A549 (cell line): ENCODE measurements at regions not wholly inside any gene's neighbourhood (a gene's known extent, or its start where the extent isn't known, plus 50 kb on each side); places are given as distances from the start of the nearest gene placed in this dataset.
"Not testable (repeated sequence)": the region's sequence is repeated elsewhere in the genome, so short reads cannot be mapped to it uniquely, and the experiment has no call there.

Source experiments
- ATAC-seq, 2 experiments: fragments of 200-7000 bp in 1 of 2; fragments of >200 bp in 1 of 2; cut with Nextera tagmentation in 1 of 2; cut with Tn5 transposase in 1 of 2; 3 replicates each; pipeline versions ENCODE4 v1.8.0 to v1.9.1; 2018 to 2020; ENCODE audit warnings: mild to moderate bottlenecking in 1 of 2, moderate library complexity in 1 of 2
- CTCF ChIA-PET: fragments of 300-600 bp; sonication (Branson Sonifier 250); formaldehyde crosslinking; extraction: SDS; loops from one replicate; lab custom pipeline; 2021; ENCODE audit warnings: antibody characterized with exemption, inconsistent platforms; lab: Yijun Ruan, JAX
- POLR2A ChIA-PET: fragments of 350-600 bp; formaldehyde crosslinking; extraction: SDS; loops from one replicate; lab custom pipeline; 2021; ENCODE audit warnings: antibody characterized with exemption, inconsistent platforms; lab: Yijun Ruan, JAX
- DNase-seq, 2 experiments: peaks; one replicate each; pipeline versions ENCODE4 v3.0.0 to v3.0.0-alpha.2; 2011 to 2016; ENCODE audit warnings: low read depth in 1 of 2, low spot score in 1 of 2
- FAIRE-seq: peaks from 2 replicates; lab custom pipeline; 2011; peaks lifted over from hg19 to GRCh38; lab: Jason Lieb, UNC
- H3K27ac ChIP-seq, 2 experiments: fragments of >200 bp; sonication (Bioruptor Twin); formaldehyde crosslinking; 3 replicates each; pipeline ENCODE4 v1.5.1; 2016 to 2017
- H3K4me1 ChIP-seq: fragments of >200 bp; sonication (Bioruptor Twin); formaldehyde crosslinking; 3 replicates; pipeline ENCODE4 v1.6.1; 2016
- H3K4me2 ChIP-seq: fragments of >200 bp; sonication (Bioruptor Twin); formaldehyde crosslinking; 3 replicates; pipeline ENCODE4 v1.6.1; 2016
- H3K4me3 ChIP-seq: fragments of >200 bp; sonication (Bioruptor Twin); formaldehyde crosslinking; 3 replicates; pipeline ENCODE4 v1.5.1; 2016
- H3K9me3 ChIP-seq: fragments of >200 bp; sonication (Bioruptor Twin); formaldehyde crosslinking; 3 replicates; pipeline ENCODE4 v1.6.1; 2016
- BHLHE40 ChIP-seq: IDR thresholded peaks from 2 replicates; pipeline ENCODE4 v1.6.1; 2012; ENCODE audit warnings: low read depth, low read length, inconsistent platforms
- CEBPB ChIP-seq, 2 experiments: fragments of >200 bp in 1 of 2; sonication (Bioruptor Twin) in 1 of 2; formaldehyde crosslinking in 1 of 2; IDR thresholded peaks; 2 replicates each; pipeline ENCODE4 v1.6.1; 2012 to 2016
- CHD4 ChIP-seq: fragments of 200-600 bp; sonication (generic); IDR thresholded peaks from 2 replicates; pipeline ENCODE4 v1.6.1; 2016; ENCODE audit warnings: antibody characterized with exemption, mild to moderate bottlenecking, borderline replicate concordance
- EHMT2 ChIP-seq: fragments of 200-600 bp; sonication (generic); IDR thresholded peaks from 2 replicates; pipeline ENCODE4 v1.6.1; 2016; ENCODE audit warnings: antibody characterized with exemption, low read depth, mild to moderate bottlenecking, moderate library complexity
- ESRRA ChIP-seq: fragments of 150-350 bp; IDR thresholded peaks from 2 replicates; pipeline ENCODE4 v1.6.1; 2014; ENCODE audit warnings: mild to moderate bottlenecking, low read length, borderline replicate concordance
- HDAC2 ChIP-seq: fragments of 200-600 bp; sonication (generic); IDR thresholded peaks from 2 replicates; pipeline ENCODE4 v1.6.1; 2016
- HOXB5 ChIP-seq: fragments of 250-450 bp; sonication (Bioruptor Pico); IDR thresholded peaks from 2 replicates; pipeline ENCODE4 v1.5.0; 2020; ENCODE audit warnings: mild to moderate bottlenecking, moderate library complexity
- JUN ChIP-seq, 2 experiments: fragments of >200 bp; sonication (Bioruptor Twin); formaldehyde crosslinking; IDR thresholded peaks; 2 replicates in 1 of 2; 3 replicates in 1 of 2; pipeline ENCODE4 v1.6.1; 2016 to 2017
- JUNB ChIP-seq: fragments of >200 bp; sonication (Bioruptor Twin); formaldehyde crosslinking; IDR thresholded peaks from 2 replicates; pipeline ENCODE4 v1.6.1; 2016
- MYC ChIP-seq: IDR thresholded peaks from 2 replicates; pipeline ENCODE4 v1.6.1; 2012; ENCODE audit warnings: mild to moderate bottlenecking, inconsistent platforms, low read length, improper control_type of control experiment, borderline replicate concordance
- NPAS2 ChIP-seq: fragments of 250-450 bp; sonication (Bioruptor Pico); IDR thresholded peaks from 2 replicates; pipeline ENCODE4 v1.8.0; 2022; ENCODE audit warnings: mild to moderate bottlenecking, moderate library complexity, borderline replicate concordance
- PHF8 ChIP-seq: fragments of 200-600 bp; sonication (generic); IDR thresholded peaks from 2 replicates; pipeline ENCODE4 v1.6.1; 2016; ENCODE audit warnings: low read depth, mild to moderate bottlenecking, antibody characterized with exemption, moderate library complexity, borderline replicate concordance
- POLR2A ChIP-seq: IDR thresholded peaks from 2 replicates; pipeline ENCODE4 v1.6.1; 2012; ENCODE audit warnings: mild to moderate bottlenecking, low read length
- POLR2AphosphoS2 ChIP-seq: conservative IDR thresholded peaks from 2 replicates; pipeline ENCODE4 v1.6.1; 2012; ENCODE audit warnings: low read length, improper control_type of control experiment, inconsistent platforms
- RCOR1 ChIP-seq: fragments of 150-350 bp; IDR thresholded peaks from 2 replicates; pipeline ENCODE4 v1.6.1; 2014; ENCODE audit warnings: antibody characterized with exemption, low read length, low read depth
- SMC3 ChIP-seq: fragments of >200 bp; sonication (Bioruptor Twin); formaldehyde crosslinking; IDR thresholded peaks from 3 replicates; pipeline ENCODE4 v1.6.1; 2018; ENCODE audit warnings: inconsistent platforms
- SREBF2 ChIP-seq: fragments of 450-650 bp; IDR thresholded peaks from 2 replicates; pipeline ENCODE4 v1.6.1; 2014; ENCODE audit warnings: mild to moderate bottlenecking, moderate library complexity
- ZNF302 ChIP-seq: fragments of 250-450 bp; sonication (Bioruptor Pico); IDR thresholded peaks from 2 replicates; pipeline ENCODE4 v1.9.0; 2021; ENCODE audit warnings: inconsistent platforms, mild to moderate bottlenecking, moderate library complexity
- ZSCAN20 ChIP-seq: fragments of 250-450 bp; sonication (Bioruptor Pico); IDR thresholded peaks from 2 replicates; pipeline ENCODE4 v1.8.0; 2022; ENCODE audit warnings: mild to moderate bottlenecking, moderate library complexity
- WGBS: methylation state at CpG from one replicate; pipeline ENCODE4 v1.1.6; 2017; ENCODE audit errors: missing lambda C conversion rate; 5-methylcytosine and 5-hydroxymethylcytosine counted together

- H3K4me2 ChIP-seq, DNase-seq, ATAC-seq, H3K4me3 ChIP-seq, H3K4me1 ChIP-seq, FAIRE-seq, POLR2A ChIA-PET, H3K9me3 ChIP-seq: not testable (repeated sequence)
- H3K27ac ChIP-seq: peak overlapping the region in 1 of 2 experiments; percentile 36; a peak in 1 of 6 replicates
- WGBS: 93% methylated on average over 6 of the region's 6 CpGs
- CTCF ChIA-PET: interaction anchor here (1.8 kb wide), 1 partner anchor 218 kb away, joined by 3 read pairs; no protein-coding TSS in a partner anchor
These were observed 127.9 kb upstream of the ZNF217 start for GRCh38 chr20:53721445-53721963.

DNA sequence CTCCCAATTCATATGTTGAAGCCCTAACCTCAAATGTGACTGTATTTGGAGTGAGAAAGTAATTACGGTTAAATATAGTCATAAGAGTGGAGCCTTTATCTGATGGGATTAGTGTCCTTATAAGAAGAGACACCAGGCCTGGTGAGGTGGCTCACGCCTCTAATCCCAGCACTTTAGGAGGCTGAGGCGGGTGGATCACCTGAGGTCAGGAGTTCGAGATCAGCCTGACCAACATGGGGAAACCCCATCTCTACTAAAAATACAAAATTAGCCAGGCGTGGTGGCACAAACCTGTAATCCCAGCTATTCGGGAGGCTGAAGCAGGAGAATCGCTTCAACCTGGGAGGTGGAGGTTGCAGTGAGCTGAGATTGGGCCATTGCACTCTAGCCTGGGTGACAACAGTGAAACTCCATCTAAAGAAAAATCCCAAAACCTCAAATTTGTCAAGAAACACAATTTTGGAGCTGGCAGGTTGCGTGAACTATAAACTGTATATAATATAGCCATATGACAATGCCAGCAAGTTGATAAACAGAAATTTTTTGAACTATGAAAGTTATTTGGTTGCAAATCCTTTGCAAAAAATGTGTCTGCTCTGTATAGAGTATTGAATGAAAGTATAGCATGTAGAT is 125.6 kb upstream of the ZNF217 start:
- ATAC-seq, H3K4me2 ChIP-seq, FAIRE-seq, H3K9me3 ChIP-seq, H3K4me1 ChIP-seq, POLR2A ChIA-PET, H3K4me3 ChIP-seq, H3K27ac ChIP-seq, DNase-seq: not testable (repeated sequence)
- WGBS: 92% methylated on average over 8 of the region's 8 CpGs
- CTCF ChIA-PET: interaction anchor here (0.6 to 1.0 kb wide), 3 partner anchors 8 to 516 kb away, joined by 3 to 4 read pairs (median 4); no protein-coding TSS in a partner anchor

GRCh38 chr20:53718142-53719021 is 124.7 kb upstream of the ZNF217 start:
- Histone ChIP-seq H3K27ac (peak overlapping the region in 1 of 2 experiments; percentile 3; a peak in 1 of 6 replicates), H3K4me1 (peaks cover 8% of the 10 kb centered on the region; the same call in 1 of the 3 replicates), H3K4me3 (no peak overlapping the region), H3K4me2 (no peak overlapping the region), H3K9me3 (no peaks in the 10 kb centered on the region)
- WGBS: 86% methylated on average over 13 of the region's 13 CpGs
- ATAC-seq: no peak
- ChIA-PET CTCF (interaction anchor here (0.8 kb wide), 1 partner anchor 9 kb away, joined by 4 read pairs; no protein-coding TSS in a partner anchor), POLR2A (no interaction called here)
- TF ChIP-seq MYC: no peak
- no peak for TF ChIP-seq ZSCAN20 (CRISPR knock-in tag)
- TF ChIP-seq HOXB5 (CRISPR knock-in tag): no peak
- no peak for TF ChIP-seq CHD4
- no peak for TF ChIP-seq SMC3
- FAIRE-seq: no peak
- DNase-seq: no peak

DNA sequence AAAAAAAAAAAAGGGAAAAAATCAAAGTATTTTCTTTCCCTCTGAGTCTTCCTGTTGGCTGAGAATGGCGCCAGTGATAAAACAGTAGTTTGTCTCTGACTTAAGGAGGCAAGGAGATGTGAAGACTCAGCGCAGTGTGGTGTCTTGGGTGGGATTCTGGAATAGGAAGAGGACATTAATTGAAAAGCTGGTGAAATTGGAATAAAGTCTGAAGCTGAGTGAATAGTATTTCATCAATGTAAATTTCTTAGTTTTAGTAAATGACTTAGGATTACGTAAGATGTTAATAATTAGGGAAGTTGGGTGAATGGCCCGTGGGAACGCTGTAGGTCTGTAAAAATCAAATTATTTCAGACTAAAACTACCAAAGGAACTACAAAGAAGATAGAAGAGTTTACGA is 122.8 kb upstream of the ZNF217 start:
- Histone ChIP-seq H3K4me3 (no peak overlapping the region), H3K9me3 (no peaks in the 10 kb centered on the region), H3K4me2 (no peak overlapping the region), H3K4me1 (peaks cover 7% of the 10 kb centered on the region; the same call in 1 of the 3 replicates), H3K27ac (no peak overlapping the region)
- CTCF ChIA-PET: interaction anchor here (0.7 to 1.0 kb wide), 3 partner anchors 10 to 318 kb away, joined by 3 to 5 read pairs (median 3); no protein-coding TSS in a partner anchor
- no peak for DNase-seq
- no peak for TF ChIP-seq JUNB
- no peak for TF ChIP-seq ESRRA
- TF ChIP-seq SREBF2: no peak
- TF ChIP-seq PHF8: no peak
- TF ChIP-seq ZNF302: no peak
- no peak for TF ChIP-seq HDAC2
- TF ChIP-seq BHLHE40: no peak
- TF ChIP-seq JUN (IDR thresholded peaks at IDR 0.05): no peak
- TF ChIP-seq ZSCAN20 (CRISPR knock-in tag): no peak
- TF ChIP-seq EHMT2: no peak
- TF ChIP-seq SMC3: no peak
- no peak for TF ChIP-seq NPAS2 (CRISPR knock-in tag)
- TF ChIP-seq CEBPB (IDR thresholded peaks at IDR 0.05): no peak
- no peak for TF ChIP-seq RCOR1
- TF ChIP-seq POLR2A: no peak
- TF ChIP-seq POLR2AphosphoS2: no peak
- POLR2A ChIA-PET: no interaction called here
- 87% methylated on average over 6 of the region's 6 CpGs for WGBS
- FAIRE-seq: no peak
- ATAC-seq: no peak
